Transverse colon (tissue), 4 donors: ENCODE measurements at regions not wholly inside any gene's neighbourhood (a gene's known extent, or its start where the extent isn't known, plus 50 kb on each side); places are given as distances from the start of the nearest gene placed in this dataset.

Source experiments
- DNase-seq: peaks from one replicate; pipeline ENCODE4 v3.0.0-alpha.2; 2019
- H3K27ac ChIP-seq, 4 donors: fragments of 200-600 bp; sonication (generic); 2 replicates each; pipeline ENCODE4 v1.5.1; 2016 to 2018; ENCODE audit warnings: inconsistent platforms in 4 of 4
- H3K27me3 ChIP-seq: fragments of 200-600 bp; sonication (generic); 2 replicates; pipeline ENCODE4 v1.5.1; 2017; ENCODE audit warnings: inconsistent platforms
- H3K36me3 ChIP-seq, 4 donors: fragments of 200-600 bp; sonication (generic); 2 replicates each; pipeline ENCODE4 v1.5.1; 2017 to 2019; ENCODE audit warnings: inconsistent platforms in 4 of 4
- H3K4me1 ChIP-seq, 4 donors: fragments of 200-600 bp; sonication (generic); 2 replicates each; pipeline ENCODE4 v1.5.1; 2017 to 2020; ENCODE audit warnings: inconsistent platforms in 4 of 4
- H3K4me3 ChIP-seq, 4 donors: fragments of 200-600 bp; sonication (generic); 1 replicate in 1 of 4; 2 replicates in 3 of 4; pipeline versions ENCODE4 v1.5.1 to v1.6.1; 2017 to 2019; ENCODE audit warnings: inconsistent platforms in 4 of 4
- H3K9me3 ChIP-seq, 2 donors: fragments of 200-600 bp; sonication (generic); 2 replicates each; pipeline ENCODE4 v1.5.1; 2017 to 2019; ENCODE audit warnings: inconsistent platforms in 2 of 2
- EP300 ChIP-seq: sonication (generic); formaldehyde crosslinking; IDR thresholded peaks from one replicate; pipeline ENCODE4 v1.6.1; 2017; ENCODE audit warnings: antibody characterized with exemption, low read depth
- POLR2A ChIP-seq: fragments of 450-650 bp; IDR thresholded peaks from one replicate; pipeline ENCODE4 v1.6.1; 2016; ENCODE audit warnings: antibody characterized with exemption, mild to moderate bottlenecking, moderate library complexity
- POLR2AphosphoS5 ChIP-seq, 3 donors: sonication (generic); formaldehyde crosslinking; IDR thresholded peaks; one replicate each; pipeline ENCODE4 v1.6.1; 2016; ENCODE audit warnings: antibody characterized with exemption in 3 of 3
- WGBS, 2 donors: methylation state at CpG; one replicate each; pipeline ENCODE4 v1.1.5; 2018; ENCODE audit warnings: low coverage in 1 of 2; 5-methylcytosine and 5-hydroxymethylcytosine counted together
- in situ Hi-C, 4 donors: fragments of 200-750 bp; cut with MboI; loops; one replicate each; pipeline versions ENCODE4 v1.15.0 to v1.15.1; 2017; ENCODE audit warnings: low sequenced_read_pairs in 3 of 4, low pct_ligation_motif_present in 1 of 4, low pct_unique_long_range_greater_than_20kb in 1 of 4
- intact Hi-C: fragments of 100-400 bp; cut with DNase I; formaldehyde crosslinking; loops from one replicate; pipeline ENCODE4 v1.15.1; 2023; ENCODE audit warnings: low total_unique reads
- TF ChIP-seq, protein P1 (sequence below), 5 experiments: fragments of 200-600 bp in 3 of 5; fragments of 450-650 bp in 2 of 5; sonication (generic) in 3 of 5; IDR thresholded peaks; 1 replicate in 2 of 5; 2 replicates in 3 of 5; pipeline ENCODE4 v1.5.1; 2016 to 2017; ENCODE audit warnings: antibody characterized with exemption in 5 of 5, inconsistent platforms in 3 of 5, mild to moderate bottlenecking in 2 of 5, moderate library complexity in 1 of 5

- Histone ChIP-seq H3K4me1 (no peaks in the 10 kb centered on the region), H3K9me3 (no peaks in the 10 kb centered on the region), H3K36me3 (no peaks in the 10 kb centered on the region), H3K27me3 (peaks cover 38% of the 10 kb centered on the region), H3K27ac (no peak overlapping the region), H3K4me3 (no peak overlapping the region)
- TF ChIP-seq EP300 (no peak), POLR2A (no peak), POLR2AphosphoS5 (IDR thresholded peaks at IDR 0.05) (no peak)
- TF ChIP-seq, protein P1, sequence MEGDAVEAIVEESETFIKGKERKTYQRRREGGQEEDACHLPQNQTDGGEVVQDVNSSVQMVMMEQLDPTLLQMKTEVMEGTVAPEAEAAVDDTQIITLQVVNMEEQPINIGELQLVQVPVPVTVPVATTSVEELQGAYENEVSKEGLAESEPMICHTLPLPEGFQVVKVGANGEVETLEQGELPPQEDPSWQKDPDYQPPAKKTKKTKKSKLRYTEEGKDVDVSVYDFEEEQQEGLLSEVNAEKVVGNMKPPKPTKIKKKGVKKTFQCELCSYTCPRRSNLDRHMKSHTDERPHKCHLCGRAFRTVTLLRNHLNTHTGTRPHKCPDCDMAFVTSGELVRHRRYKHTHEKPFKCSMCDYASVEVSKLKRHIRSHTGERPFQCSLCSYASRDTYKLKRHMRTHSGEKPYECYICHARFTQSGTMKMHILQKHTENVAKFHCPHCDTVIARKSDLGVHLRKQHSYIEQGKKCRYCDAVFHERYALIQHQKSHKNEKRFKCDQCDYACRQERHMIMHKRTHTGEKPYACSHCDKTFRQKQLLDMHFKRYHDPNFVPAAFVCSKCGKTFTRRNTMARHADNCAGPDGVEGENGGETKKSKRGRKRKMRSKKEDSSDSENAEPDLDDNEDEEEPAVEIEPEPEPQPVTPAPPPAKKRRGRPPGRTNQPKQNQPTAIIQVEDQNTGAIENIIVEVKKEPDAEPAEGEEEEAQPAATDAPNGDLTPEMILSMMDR (IDR thresholded peaks at IDR 0.05) = no peak
- in situ Hi-C loops (no loop called here), intact Hi-C loops (loop anchor here (10.0 kb wide), 1 partner anchor 1970 kb away; no protein-coding TSS in a partner anchor)
- DNase-seq = no peak
- WGBS, 2 donors = 50 to 69% methylated on average over 8 to 13 of the region's 13 CpGs
Measured at GRCh38 chr17:79314617-79315357, 240.2 kb downstream of the ENGASE start.

GRCh38 chr17:79311373-79311772 lies 236.7 kb downstream of the ENGASE start:
- in situ Hi-C loops = no loop called here
- WGBS, 2 donors = 60 to 79% methylated on average over 1 to 4 of the region's 4 CpGs
- no peaks in the 10 kb centered on the region for H3K4me1 ChIP-seq
- H3K27ac ChIP-seq = no peak overlapping the region
- no peaks in the 10 kb centered on the region for H3K9me3 ChIP-seq
- no peak for TF ChIP-seq POLR2AphosphoS5 (IDR thresholded peaks at IDR 0.05)
- TF ChIP-seq, protein P1 (IDR thresholded peaks at IDR 0.05) = no peak
- TF ChIP-seq EP300 = no peak
- no peak for TF ChIP-seq POLR2A
- H3K36me3 ChIP-seq = no peaks in the 10 kb centered on the region
- intact Hi-C loops = loop anchor here (10.0 kb wide), 1 partner anchor 1967 kb away; no protein-coding TSS in a partner anchor
- DNase-seq = no peak
- H3K27me3 ChIP-seq = peaks cover 27% of the 10 kb centered on the region
- no peak overlapping the region for H3K4me3 ChIP-seq

GRCh38 chr17:79306424-79307318 lies 232.0 kb downstream of the ENGASE start:
- H3K27ac ChIP-seq = no peak overlapping the region
- peaks cover 8% of the 10 kb centered on the region for H3K27me3 ChIP-seq
- WGBS, 2 donors = 64 to 70% methylated on average over 2 to 26 of the region's 26 CpGs
- DNase-seq = no peak
- no peaks in the 10 kb centered on the region for H3K36me3 ChIP-seq
- H3K9me3 ChIP-seq = no peaks in the 10 kb centered on the region
- TF ChIP-seq POLR2A (no peak), EP300 (no peak), POLR2AphosphoS5 (IDR thresholded peaks at IDR 0.05) (no peak)
- TF ChIP-seq, protein P1 (IDR thresholded peaks at IDR 0.05) = no peak
- in situ Hi-C loops = no loop called here
- H3K4me3 ChIP-seq = no peak overlapping the region
- no peaks in the 10 kb centered on the region for H3K4me1 ChIP-seq
- intact Hi-C loops = loop anchor here (1.0 kb wide), 1 partner anchor 143 kb away; no protein-coding TSS in a partner anchor

DNA sequence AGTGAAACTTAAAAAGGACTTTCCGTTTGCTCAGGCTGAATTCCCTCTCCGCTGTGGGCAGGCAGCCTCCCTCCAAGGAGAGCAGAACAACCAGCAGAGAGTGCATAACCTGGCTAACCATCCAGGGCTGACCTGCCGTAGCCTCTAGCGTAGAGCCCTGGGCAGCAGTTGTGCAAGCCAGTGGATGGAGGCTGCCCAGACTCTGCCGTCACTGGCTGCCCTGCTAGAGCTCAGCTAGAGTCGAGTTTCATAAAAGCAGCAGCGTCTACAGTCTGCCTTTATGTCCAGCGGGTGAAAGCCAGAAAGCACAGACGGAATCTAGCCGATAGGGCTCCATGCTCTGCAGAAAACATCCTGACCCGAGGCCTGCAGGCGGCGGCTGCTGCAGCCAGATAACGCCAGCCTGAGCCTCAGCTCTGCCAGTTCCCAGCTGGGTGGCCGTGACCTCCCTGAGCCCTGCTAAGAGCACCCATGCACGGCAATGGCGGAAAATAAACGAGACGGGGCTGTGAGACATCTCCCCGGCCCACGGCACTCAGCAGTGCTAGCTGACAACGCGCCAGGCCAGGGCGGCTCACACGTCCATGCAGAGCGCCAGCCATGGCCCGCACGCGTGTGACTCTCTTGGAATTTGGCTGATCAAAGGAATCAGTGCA lies 231.3 kb downstream of the ENGASE start:
- H3K4me1 ChIP-seq = no peaks in the 10 kb centered on the region
- H3K27ac ChIP-seq = no peak overlapping the region
- H3K4me3 ChIP-seq = no peak overlapping the region
- in situ Hi-C loops = no loop called here
- peaks cover 8% of the 10 kb centered on the region for H3K27me3 ChIP-seq
- H3K36me3 ChIP-seq = no peaks in the 10 kb centered on the region
- H3K9me3 ChIP-seq = no peaks in the 10 kb centered on the region
- intact Hi-C loops = no loop called here
- no peak for DNase-seq
- no peak for TF ChIP-seq POLR2AphosphoS5 (IDR thresholded peaks at IDR 0.05)
- no peak for TF ChIP-seq POLR2A
- WGBS, 2 donors = 66% methylated on average over 29 of the region's 29 CpGs; no CpG with 5 or more reads in 1 of the 2 donors
